GM12872 (cell line): ENCODE measurements at regions not wholly inside any gene's neighbourhood (a gene's known extent, or its start where the extent isn't known, plus 50 kb on each side); places are given as distances from the start of the nearest gene placed in this dataset.
A peak's percentile ranks its signal among the peaks of the same experiment; 100 is the strongest.

Source experiments
- CTCF ChIP-seq: IDR thresholded peaks from 3 replicates; pipeline ENCODE4 v1.5.1; 2011; ENCODE audit warnings: low read depth, mild to moderate bottlenecking, low read length, moderate library complexity; ENCODE audit not compliant: insufficient read depth

GRCh38 chr5:28077291-28078240, 1039.2 kb upstream of the CDH9 start:
- TF ChIP-seq CTCF: no peak

- no peak for TF ChIP-seq CTCF
These were observed 1028.5 kb upstream of the CDH9 start for GRCh38 chr5:28066856-28067255.

- no peak for TF ChIP-seq CTCF
These were observed 1027.3 kb upstream of the CDH9 start for GRCh38 chr5:28065656-28066055.

- TF ChIP-seq CTCF: no peak
These were observed 1008.2 kb upstream of the CDH9 start for GRCh38 chr5:28046596-28046995.

GRCh38 chr5:28027851-28028250, 989.5 kb upstream of the CDH9 start:
- no peak for TF ChIP-seq CTCF

- no peak for TF ChIP-seq CTCF
These were observed 978.8 kb upstream of the CDH9 start for GRCh38 chr5:28017178-28017577.

- TF ChIP-seq CTCF: peak; percentile 48
These were observed 976.4 kb upstream of the CDH9 start for GRCh38 chr5:28014779-28015178.
